NCI-H774 (cell line): ENCODE measurements at regions not wholly inside any gene's neighbourhood (a gene's known extent, or its start where the extent isn't known, plus 50 kb on each side); places are given as distances from the start of the nearest gene placed in this dataset.

Source experiments
- DNase-seq: peaks from one replicate; lab custom pipeline; 2025; lab: John Stamatoyannopoulos, UW

DNA sequence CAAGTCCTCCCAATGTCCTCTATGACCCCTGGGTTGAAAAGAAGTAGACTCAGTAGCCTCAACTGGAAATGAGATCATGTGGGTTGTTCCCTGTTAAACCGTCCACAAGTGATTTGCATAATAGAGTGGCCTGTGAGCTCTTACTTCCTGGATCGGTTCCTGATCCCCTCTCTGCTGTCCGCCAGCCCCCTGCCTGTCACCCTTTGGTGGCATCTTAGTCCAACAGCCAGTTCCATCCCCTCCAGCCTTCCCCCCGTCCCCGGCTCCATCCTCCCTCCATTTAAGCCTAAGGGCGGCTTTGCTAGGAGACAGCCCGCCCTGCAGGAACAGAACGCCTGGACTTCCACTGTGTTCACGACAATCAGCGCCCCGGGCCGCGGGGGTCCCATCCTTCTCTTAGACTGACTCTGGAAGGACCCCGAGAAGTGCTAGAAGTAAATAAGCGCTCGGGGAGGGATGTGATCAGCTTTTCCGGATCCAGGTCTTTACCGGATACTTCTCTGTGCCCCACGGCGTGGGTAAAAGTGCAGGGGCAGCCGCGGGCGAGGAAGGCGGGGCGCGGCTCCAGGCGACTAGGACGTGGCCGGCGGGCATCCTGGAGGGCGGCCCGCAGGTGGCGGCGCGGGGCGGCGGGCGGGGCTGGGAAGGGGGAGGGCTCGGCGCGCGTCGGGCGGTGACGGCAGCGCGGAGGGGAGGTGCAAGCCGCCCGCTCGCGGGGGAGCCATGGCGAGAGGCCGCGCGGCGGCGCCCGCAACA, 51.2 kb upstream of the ULK4 start:
- peak; percentile 25 for DNase-seq

- DNase-seq: no peak
These were observed 50.6 kb upstream of the ULK4 start for GRCh38 chr3:42012383-42012934.
